ENCODE measurements at regions not wholly inside any gene's neighbourhood (a gene's known extent, or its start where the extent isn't known, plus 50 kb on each side); places are given as distances from the start of the nearest gene placed in this dataset.

- TF ChIP-seq ARID2 (CRISPR knock-in tag; IDR thresholded peaks at IDR 0.05; ENCODE audit: borderline replicate concordance): peak; percentile 95
- peak; percentile 92; the same call in 1 of the 2 replicates for TF ChIP-seq HOXA5 (CRISPR knock-in tag; IDR thresholded peaks at IDR 0.05)
- TF ChIP-seq UBTF (CRISPR knock-in tag; IDR thresholded peaks at IDR 0.05): peak; percentile 56
- peak; percentile 42; the same call in 1 of the 2 replicates for TF ChIP-seq KAT2B (IDR thresholded peaks at IDR 0.05; ENCODE audit: borderline replicate concordance, low read depth, low read length)
- TF ChIP-seq ZNF275 (CRISPR knock-in tag; IDR thresholded peaks at IDR 0.05; ENCODE audit: borderline replicate concordance): peak; percentile 66; the same call in 1 of the 2 replicates
- TF ChIP-seq HCFC1 (IDR thresholded peaks at IDR 0.05; ENCODE audit: low read depth, low read length): no peak
Observed at GRCh38 chr2:18800240-18800971, 211.0 kb upstream of the NT5C1B start (continued).

GRCh38 chr2:18799397-18799796, 210.0 kb upstream of the NT5C1B start:
- intact Hi-C loops (cut with micrococcal nuclease; ENCODE audit: unreplicated experiment) (no loop called here), in situ Hi-C loops (cut with HindIII; ENCODE audit: extremely low pct_ligation_motif_present, low pct_unique_long_range_greater_than_20kb) (no loop called here)
- no peak for DNase-seq (ENCODE audit: low spot score)
- WGBS (ENCODE audit: low lambda C conversion rate): 99% methylated on average over 2 of the region's 2 CpGs
- Histone ChIP-seq H3K27me3 (ENCODE audit: control insufficient read depth in 1 of 2, insufficient read depth in 2 of 2, low read length in 2 of 2) (peaks cover 0 to 26% of the 10 kb centered on the region in 2 experiments; a peak in 3 of 5 replicates), H2AFZ (ENCODE audit: low read length) (no peak overlapping the region), H3K4me1 (ENCODE audit: insufficient read depth, low read length) (peaks cover 31% of the 10 kb centered on the region), H3K4me3 (replicated peaks in 1 of 3; ENCODE audit: insufficient read depth in 1 of 3, low read depth in 2 of 3, low read length in 3 of 3) (no peak overlapping the region), H3K79me2 (ENCODE audit: insufficient read depth, low read length) (no peaks in the 10 kb centered on the region), H3K4me2 (ENCODE audit: low read depth, low read length) (no peak overlapping the region), H3K9me3 (ENCODE audit: low read length) (no peaks in the 10 kb centered on the region), H4K20me1 (ENCODE audit: insufficient read depth, low read length) (peaks cover 9% of the 10 kb centered on the region), H3K27ac (ENCODE audit: extremely low read length, insufficient read depth, low read length) (no peak overlapping the region), H3K9ac (ENCODE audit: insufficient read depth, low read depth, low read length) (no peak overlapping the region), H3K36me3 (replicated peaks in 1 of 2; ENCODE audit: control insufficient read depth in 1 of 2, insufficient read depth in 2 of 2, low read length in 2 of 2) (no peaks in the 10 kb centered on the region)
- no peak for TF ChIP-seq ZNF589 (CRISPR knock-in tag; conservative IDR thresholded peaks at IDR 0.05)
- no peak for TF ChIP-seq NFIB (CRISPR knock-in tag; IDR thresholded peaks at IDR 0.05; ENCODE audit: borderline replicate concordance)
- TF ChIP-seq NFE2 (CRISPR knock-in tag; IDR thresholded peaks at IDR 0.05): no peak
- no peak for TF ChIP-seq ZSCAN12 (CRISPR knock-in tag; IDR thresholded peaks at IDR 0.05)
- TF ChIP-seq MTF1 (CRISPR knock-in tag; IDR thresholded peaks at IDR 0.05): no peak
- TF ChIP-seq ZNF746 (CRISPR knock-in tag; IDR thresholded peaks at IDR 0.05): no peak
- no peak for TF ChIP-seq RELA (CRISPR knock-in tag; IDR thresholded peaks at IDR 0.05)
- TF ChIP-seq ZNF34 (CRISPR knock-in tag; IDR thresholded peaks at IDR 0.05; ENCODE audit: borderline replicate concordance): no peak
- TF ChIP-seq BORCS8-MEF2B (CRISPR knock-in tag; IDR thresholded peaks at IDR 0.05): no peak
- ChIA-PET POLR2A (interaction anchor here (1.4 to 2.1 kb wide), 4 partner anchors 22 to 239 kb away, joined by 7 to 12 read pairs (median 8); partner anchors contain the start of gene RDH14), CTCF (ENCODE audit: low intra/inter-chr PET ratio, low total read pairs) (no interaction called here)
- no peak for ATAC-seq
- FAIRE-seq: no peak
- no TSS peak for BruUV-seq (replicated peaks)
